ENCODE measurements at regions not wholly inside any gene's neighbourhood (a gene's known extent, or its start where the extent isn't known, plus 50 kb on each side); places are given as distances from the start of the nearest gene placed in this dataset.

- peaks cover 0 to 5% (median 3%) of the 10 kb centered on the region in 5 donors for H3K27me3 Mint-ChIP-seq
- POLR2A ChIA-PET, result no interaction called here
- H3K4me3 Mint-ChIP-seq, result no peak overlapping the region
- DNase-seq, result no peak
- no peak for ATAC-seq
- H3K4me1 Mint-ChIP-seq, result no peaks in the 10 kb centered on the region
- no peaks in the 10 kb centered on the region for H3K36me3 Mint-ChIP-seq
- H3K9me3 Mint-ChIP-seq, result no peaks in the 10 kb centered on the region
- H3K27ac Mint-ChIP-seq, result no peak overlapping the region
Measured at GRCh38 chr5:74544811-74545210, 95.7 kb downstream of the ENC1 start.

GRCh38 chr5:74543162-74543995 lies 97.1 kb downstream of the ENC1 start:
- no peak for ATAC-seq
- POLR2A ChIA-PET, result no interaction called here
- peaks cover 0 to 9% (median 6%) of the 10 kb centered on the region in 5 donors for H3K27me3 Mint-ChIP-seq
- no peaks in the 10 kb centered on the region for H3K4me1 Mint-ChIP-seq
- H3K4me3 Mint-ChIP-seq, result no peak overlapping the region
- H3K27ac Mint-ChIP-seq, result no peak overlapping the region
- no peak for DNase-seq
- peaks cover 0 to 2% (median 0%) of the 10 kb centered on the region in 9 donors for H3K9me3 Mint-ChIP-seq
- H3K36me3 Mint-ChIP-seq, result no peaks in the 10 kb centered on the region

GRCh38 chr5:74542482-74542881 lies 98.0 kb downstream of the ENC1 start:
- Mint-ChIP-seq H3K36me3 (no peaks in the 10 kb centered on the region), H3K27me3 (peaks cover 4 to 15% (median 9%) of the 10 kb centered on the region in 5 donors), H3K4me1 (no peaks in the 10 kb centered on the region), H3K4me3 (no peak overlapping the region), H3K9me3 (peaks cover 0 to 2% (median 0%) of the 10 kb centered on the region in 9 donors), H3K27ac (no peak overlapping the region)
- no peak for ATAC-seq
- no peak for DNase-seq
- POLR2A ChIA-PET, result no interaction called here

- Mint-ChIP-seq H3K36me3 (no peaks in the 10 kb centered on the region), H3K9me3 (peaks cover 0 to 2% (median 0%) of the 10 kb centered on the region in 9 donors), H3K27ac (no peak overlapping the region), H3K4me3 (no peak overlapping the region), H3K4me1 (no peaks in the 10 kb centered on the region), H3K27me3 (peaks cover 4 to 16% (median 9%) of the 10 kb centered on the region in 5 donors)
- ATAC-seq, result no peak
- DNase-seq, result no peak
- POLR2A ChIA-PET, result no interaction called here
Measured at GRCh38 chr5:74541381-74541781, 99.1 kb downstream of the ENC1 start.

GRCh38 chr5:74540622-74541021 lies 99.9 kb downstream of the ENC1 start:
- POLR2A ChIA-PET, result no interaction called here
- Mint-ChIP-seq H3K9me3 (peaks cover 0 to 2% (median 0%) of the 10 kb centered on the region in 9 donors), H3K4me1 (no peaks in the 10 kb centered on the region), H3K4me3 (no peak overlapping the region), H3K27ac (no peak overlapping the region), H3K27me3 (peaks cover 4 to 16% (median 9%) of the 10 kb centered on the region in 5 donors), H3K36me3 (no peaks in the 10 kb centered on the region)
- ATAC-seq, result no peak
- no peak for DNase-seq

- H3K27me3 Mint-ChIP-seq, result peaks cover 4 to 16% (median 9%) of the 10 kb centered on the region in 5 donors
- H3K9me3 Mint-ChIP-seq, result peaks cover 0 to 3% (median 0%) of the 10 kb centered on the region in 9 donors
- H3K27ac Mint-ChIP-seq, result no peak overlapping the region
- POLR2A ChIA-PET, result no interaction called here
- DNase-seq, result no peak
- no peaks in the 10 kb centered on the region for H3K4me1 Mint-ChIP-seq
- H3K36me3 Mint-ChIP-seq, result peaks cover 0 to 1% (median 0%) of the 10 kb centered on the region in 3 donors
- ATAC-seq, result no peak
- H3K4me3 Mint-ChIP-seq, result no peak overlapping the region
Measured at GRCh38 chr5:74539986-74540385, 100.5 kb downstream of the ENC1 start.

- DNase-seq (no peak), ATAC-seq (no peak)
- H3K4me1 Mint-ChIP-seq, result no peaks in the 10 kb centered on the region
- peaks cover 0 to 10% (median 0%) of the 10 kb centered on the region in 3 donors for H3K36me3 Mint-ChIP-seq
- H3K4me3 Mint-ChIP-seq, result no peak overlapping the region
- POLR2A ChIA-PET, result no interaction called here
- H3K27ac Mint-ChIP-seq, result no peak overlapping the region
- H3K9me3 Mint-ChIP-seq, result peaks cover 3 to 16% (median 10%) of the 10 kb centered on the region in 9 donors
- peaks cover 4 to 15% (median 8%) of the 10 kb centered on the region in 5 donors for H3K27me3 Mint-ChIP-seq
Measured at GRCh38 chr5:74538206-74538661, 102.3 kb downstream of the ENC1 start.

- DNase-seq (no peak), ATAC-seq (no peak)
- Mint-ChIP-seq H3K9me3 (peaks cover 6 to 24% (median 10%) of the 10 kb centered on the region in 9 donors), H3K27me3 (peaks cover 4 to 11% (median 7%) of the 10 kb centered on the region in 5 donors), H3K4me3 (no peak overlapping the region), H3K4me1 (no peaks in the 10 kb centered on the region), H3K27ac (no peak overlapping the region), H3K36me3 (peaks cover 0 to 10% (median 0%) of the 10 kb centered on the region in 3 donors)
- POLR2A ChIA-PET, result no interaction called here
Measured at GRCh38 chr5:74536658-74537057, 103.9 kb downstream of the ENC1 start.

GRCh38 chr5:74535926-74536325 lies 104.6 kb downstream of the ENC1 start:
- H3K9me3 Mint-ChIP-seq, result peaks cover 6 to 24% (median 10%) of the 10 kb centered on the region in 9 donors
- H3K27me3 Mint-ChIP-seq, result peaks cover 4 to 11% (median 7%) of the 10 kb centered on the region in 5 donors
- no peak overlapping the region for H3K4me3 Mint-ChIP-seq
- H3K4me1 Mint-ChIP-seq, result no peaks in the 10 kb centered on the region
- DNase-seq, result no peak
- POLR2A ChIA-PET, result no interaction called here
- no peak for ATAC-seq
- peaks cover 0 to 10% (median 0%) of the 10 kb centered on the region in 3 donors for H3K36me3 Mint-ChIP-seq
- H3K27ac Mint-ChIP-seq, result no peak overlapping the region

- H3K27ac Mint-ChIP-seq, result no peak overlapping the region
- H3K4me1 Mint-ChIP-seq, result no peaks in the 10 kb centered on the region
- H3K27me3 Mint-ChIP-seq, result peaks cover 4 to 11% (median 7%) of the 10 kb centered on the region in 5 donors
- peaks cover 0 to 10% (median 0%) of the 10 kb centered on the region in 3 donors for H3K36me3 Mint-ChIP-seq
- no peak overlapping the region for H3K4me3 Mint-ChIP-seq
- H3K9me3 Mint-ChIP-seq, result peaks cover 6 to 24% (median 10%) of the 10 kb centered on the region in 9 donors
- DNase-seq, result no peak
- POLR2A ChIA-PET, result no interaction called here
- no peak for ATAC-seq
Measured at GRCh38 chr5:74534397-74535129, 106.0 kb downstream of the ENC1 start.

GRCh38 chr5:74530326-74531050 lies 110.0 kb downstream of the ENC1 start:
- Mint-ChIP-seq H3K9me3 (peaks cover 5 to 24% (median 10%) of the 10 kb centered on the region in 9 donors), H3K4me3 (no peak overlapping the region), H3K27me3 (peaks cover 0 to 2% (median 0%) of the 10 kb centered on the region in 5 donors), H3K36me3 (peaks cover 0 to 10% (median 0%) of the 10 kb centered on the region in 3 donors), H3K4me1 (no peaks in the 10 kb centered on the region), H3K27ac (no peak overlapping the region)
- DNase-seq (no peak), ATAC-seq (no peak)
- POLR2A ChIA-PET, result no interaction called here

GRCh38 chr5:74529101-74529500 lies 111.4 kb downstream of the ENC1 start:
- Mint-ChIP-seq H3K9me3 (peaks cover 2 to 29% (median 10%) of the 10 kb centered on the region in 9 donors), H3K4me1 (no peaks in the 10 kb centered on the region), H3K27me3 (peaks cover 0 to 2% (median 0%) of the 10 kb centered on the region in 5 donors), H3K4me3 (no peak overlapping the region), H3K27ac (no peak overlapping the region), H3K36me3 (peaks cover 0 to 5% (median 0%) of the 10 kb centered on the region in 3 donors)
- no peak for DNase-seq
- no peak for ATAC-seq
- POLR2A ChIA-PET, result no interaction called here

Data from naive thymus-derived CD8-positive, alpha-beta T cell (primary cell).